GM18951 (cell line): ENCODE measurements at regions not wholly inside any gene's neighbourhood (a gene's known extent, or its start where the extent isn't known, plus 50 kb on each side); places are given as distances from the start of the nearest gene placed in this dataset.

ENCODE experiments used
- POLR2A ChIP-seq: IDR thresholded peaks from 4 replicates; pipeline ENCODE4 v1.6.1; 2011; ENCODE audit warnings: mild to moderate bottlenecking; ENCODE audit not compliant: insufficient read length, insufficient read depth; ENCODE audit errors: extremely low read depth
- in situ Hi-C: fragments of 300-500 bp; cut with MboI; formaldehyde crosslinking; loops from one replicate; pipeline ENCODE4 v1.12.0; 2022; ENCODE audit warnings: low sequenced_read_pairs, mixed read lengths, inconsistent platforms; ENCODE audit not compliant: unreplicated experiment

- in situ Hi-C loops, result no loop called here
- no peak for TF ChIP-seq POLR2A
Observed at GRCh38 chr18:73774811-73775509, 372.7 kb downstream of the FBXO15 start.

GRCh38 chr18:73768043-73768442 is 379.6 kb downstream of the FBXO15 start:
- in situ Hi-C loops, result no loop called here
- no peak for TF ChIP-seq POLR2A

- no peak for TF ChIP-seq POLR2A
Observed at GRCh38 chr18:73766910-73767515, 380.6 kb downstream of the FBXO15 start.

GRCh38 chr18:73758446-73758845 is 389.2 kb downstream of the FBXO15 start:
- no peak for TF ChIP-seq POLR2A
- in situ Hi-C loops, result no loop called here

More at GRCh38 chr18:73766910-73767515, 380.6 kb downstream of the FBXO15 start:
- in situ Hi-C loops, result no loop called here

GRCh38 chr18:73756256-73757091 is 391.2 kb downstream of the FBXO15 start:
- in situ Hi-C loops, result no loop called here
- no peak for TF ChIP-seq POLR2A

GRCh38 chr18:73752965-73753364 is 394.7 kb downstream of the FBXO15 start:
- in situ Hi-C loops, result no loop called here
- no peak for TF ChIP-seq POLR2A

- no peak for TF ChIP-seq POLR2A
- in situ Hi-C loops, result no loop called here
Observed at GRCh38 chr18:73752546-73752945, 395.1 kb downstream of the FBXO15 start.

GRCh38 chr18:73750052-73750451 is 397.6 kb downstream of the FBXO15 start:
- TF ChIP-seq POLR2A, result no peak
- in situ Hi-C loops, result no loop called here

GRCh38 chr18:73749304-73749703 is 398.3 kb downstream of the FBXO15 start:
- in situ Hi-C loops, result no loop called here
- no peak for TF ChIP-seq POLR2A

GRCh38 chr18:73748731-73749130 is 398.9 kb downstream of the FBXO15 start:
- no peak for TF ChIP-seq POLR2A
- in situ Hi-C loops, result no loop called here

- no peak for TF ChIP-seq POLR2A
- in situ Hi-C loops, result no loop called here
Observed at GRCh38 chr18:73746101-73746500, 401.5 kb downstream of the FBXO15 start.

GRCh38 chr18:73742957-73743356 is 404.7 kb downstream of the FBXO15 start:
- in situ Hi-C loops, result no loop called here
- no peak for TF ChIP-seq POLR2A

GRCh38 chr18:73741946-73742345 is 405.7 kb downstream of the FBXO15 start:
- in situ Hi-C loops, result no loop called here
- TF ChIP-seq POLR2A, result no peak

- TF ChIP-seq POLR2A, result no peak
- in situ Hi-C loops, result no loop called here
Observed at GRCh38 chr18:73739098-73739497, 408.5 kb downstream of the FBXO15 start.

GRCh38 chr18:73737990-73738389 is 409.6 kb downstream of the FBXO15 start:
- no peak for TF ChIP-seq POLR2A
- in situ Hi-C loops, result no loop called here
